HG03442 (cell line): ENCODE measurements at regions not wholly inside any gene's neighbourhood (a gene's known extent, or its start where the extent isn't known, plus 50 kb on each side); places are given as distances from the start of the nearest gene placed in this dataset.

Source experiments
- ATAC-seq: cut with Tn5 transposase; IDR thresholded peaks from one replicate; pipeline ENCODE4 v1.9.1; 2021; ENCODE audit warnings: mild to moderate bottlenecking, moderate library complexity; ENCODE audit not compliant: unreplicated experiment

GRCh38 chr12:92539110-92539749 lies 163.6 kb upstream of the PLEKHG7 start:
- peak; percentile 42 for ATAC-seq

DNA sequence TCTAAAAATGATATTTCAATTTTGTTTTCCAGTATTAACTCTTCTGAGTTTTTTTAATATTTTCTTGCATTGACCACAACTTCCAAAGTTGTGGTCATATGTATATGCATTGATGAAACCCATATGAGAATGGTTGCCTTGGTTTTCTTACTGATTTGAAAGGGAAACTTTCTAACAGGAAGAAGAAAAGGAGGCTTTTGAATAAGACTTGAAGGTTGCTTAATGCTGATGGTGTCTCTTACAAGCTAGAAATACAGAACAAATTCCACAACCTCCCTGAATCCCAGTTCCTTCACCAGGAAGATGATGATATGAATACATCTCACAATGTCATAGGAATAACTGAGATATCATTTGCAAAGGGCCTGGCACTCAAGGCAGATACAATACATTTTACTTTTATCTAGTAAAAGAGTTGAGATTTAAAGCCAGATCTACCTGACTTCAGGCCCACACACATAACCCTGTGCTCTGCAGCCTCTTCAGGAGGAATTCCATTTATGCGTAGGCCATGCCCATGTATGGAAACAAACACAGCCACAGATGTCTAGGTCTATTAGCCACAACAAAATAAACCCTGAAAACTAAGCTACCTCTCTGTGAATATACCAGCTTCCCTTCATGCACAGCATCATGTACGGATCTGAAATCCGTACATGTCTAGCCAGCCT lies 165.4 kb upstream of the PLEKHG7 start:
- ATAC-seq = peak; percentile 27

DNA sequence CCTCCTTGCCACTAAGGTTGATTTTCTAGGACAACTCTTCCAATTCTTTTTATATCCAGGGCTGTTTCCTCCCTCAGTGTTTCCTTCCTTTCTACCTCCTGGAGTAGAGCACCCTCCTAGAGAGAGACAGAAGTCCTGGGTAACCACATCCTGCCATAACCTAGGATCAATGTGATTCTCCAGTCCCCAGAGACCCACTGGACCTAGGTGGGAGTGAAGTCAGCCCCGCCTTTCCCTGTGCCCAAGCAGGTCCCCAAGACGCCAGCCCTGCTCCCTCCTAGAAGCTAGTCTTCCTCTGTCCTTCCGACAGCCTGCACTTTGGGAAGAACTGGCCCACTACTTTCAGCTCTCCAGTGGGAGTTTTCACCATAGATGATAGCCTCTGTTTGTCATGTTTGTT lies 166.8 kb upstream of the PLEKHG7 start:
- no peak for ATAC-seq

- no peak for ATAC-seq
Observed at GRCh38 chr12:92533280-92533890, 169.4 kb upstream of the PLEKHG7 start.

- no peak for ATAC-seq
Observed at GRCh38 chr12:92530706-92531105, 172.1 kb upstream of the PLEKHG7 start.

DNA sequence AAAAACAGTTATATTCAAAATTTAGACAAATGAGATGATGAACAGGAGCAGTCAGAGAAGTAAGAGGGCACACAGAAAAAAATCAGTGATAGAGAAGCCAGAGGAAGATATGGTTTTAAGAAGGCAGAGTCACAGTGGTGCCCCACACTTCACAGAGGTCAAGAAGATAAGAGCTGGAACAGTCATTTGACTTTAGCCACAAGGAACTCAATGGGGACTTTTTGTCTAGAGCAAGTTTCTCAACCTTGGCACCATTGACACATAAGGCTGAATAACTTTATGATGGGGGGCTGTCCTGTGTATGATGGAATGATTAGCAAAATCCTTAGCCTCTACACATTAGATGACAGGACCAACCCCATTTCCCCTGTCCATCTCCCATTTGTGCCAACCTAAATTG lies 172.8 kb upstream of the PLEKHG7 start:
- ATAC-seq = peak; percentile 78

DNA sequence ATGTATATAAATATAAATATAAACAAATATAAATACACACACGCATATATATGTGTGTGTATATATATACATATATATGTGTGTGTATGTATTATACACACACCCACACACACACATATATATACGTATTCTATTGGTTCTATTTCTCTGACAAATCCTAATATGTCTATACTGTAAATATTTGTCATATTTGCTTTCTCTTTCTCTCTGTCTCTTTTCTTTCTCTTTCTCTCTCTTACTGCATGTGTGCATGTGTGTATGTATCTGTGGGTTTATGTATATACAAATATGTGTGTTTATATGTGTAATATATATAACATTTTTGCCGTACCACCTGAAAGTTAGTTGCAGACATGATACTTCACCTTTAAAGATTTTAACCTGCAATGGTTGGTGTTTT lies 174.2 kb upstream of the PLEKHG7 start:
- no peak for ATAC-seq

- no peak for ATAC-seq
Observed at GRCh38 chr12:92528097-92528496, 174.7 kb upstream of the PLEKHG7 start.

DNA sequence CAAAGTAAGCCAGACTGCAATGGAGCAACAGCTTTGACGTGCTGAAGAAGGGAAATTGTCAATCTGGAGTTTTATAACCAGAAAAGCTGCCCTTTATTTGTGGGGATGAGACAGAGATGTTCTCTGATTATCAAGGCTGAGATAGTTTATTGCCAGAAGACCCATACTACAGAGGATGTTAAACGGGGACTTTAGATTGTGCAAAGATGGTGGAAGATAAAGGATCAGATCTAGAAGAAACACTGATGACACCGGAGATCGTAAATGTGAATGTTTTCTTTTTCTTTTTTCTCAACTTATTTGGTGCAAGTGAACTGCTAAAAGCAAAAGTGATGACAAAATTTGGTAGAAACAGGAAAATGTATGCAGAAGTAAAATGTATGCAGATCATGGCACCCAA lies 178.3 kb upstream of the PLEKHG7 start:
- ATAC-seq = no peak

- no peak for ATAC-seq
Observed at GRCh38 chr12:92520511-92520910, 182.3 kb upstream of the PLEKHG7 start.

GRCh38 chr12:92519284-92519683 lies 183.5 kb upstream of the PLEKHG7 start:
- ATAC-seq = no peak

DNA sequence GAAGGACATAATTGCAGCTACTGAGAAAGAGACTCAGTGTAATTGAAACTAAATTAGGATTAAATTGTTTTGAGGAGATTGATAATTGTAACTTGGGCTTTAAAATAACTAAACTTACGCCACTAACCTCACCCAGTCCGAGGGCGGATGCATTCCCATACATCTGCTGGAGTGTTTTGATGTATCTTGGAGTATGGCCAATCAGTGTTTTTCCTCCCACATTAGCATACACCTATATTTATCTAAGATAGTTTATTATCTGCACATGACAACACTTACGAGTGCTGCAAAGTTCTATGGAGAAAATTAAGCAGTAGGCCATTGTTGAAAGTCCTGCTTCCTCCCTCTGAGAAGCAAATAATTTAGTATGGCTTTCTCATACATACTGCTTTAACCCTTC lies 184.7 kb upstream of the PLEKHG7 start:
- ATAC-seq = no peak

DNA sequence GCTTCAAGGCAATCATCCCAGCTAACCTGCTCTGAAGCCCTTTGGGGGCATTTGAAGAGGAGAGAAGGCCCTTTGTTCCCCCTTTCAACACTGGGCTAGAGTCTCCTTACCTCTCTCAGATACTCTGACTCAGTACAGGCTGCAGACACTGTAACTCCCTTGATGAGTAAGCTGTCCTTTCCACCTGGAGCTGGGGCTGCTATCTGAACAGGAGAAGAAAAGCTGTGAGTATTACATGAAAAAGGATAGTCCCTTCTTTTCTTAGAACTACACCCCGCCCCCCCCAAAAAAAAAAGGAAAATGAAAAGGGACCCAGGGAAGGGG lies 186.6 kb upstream of the PLEKHG7 start:
- ATAC-seq = peak; percentile 83

DNA sequence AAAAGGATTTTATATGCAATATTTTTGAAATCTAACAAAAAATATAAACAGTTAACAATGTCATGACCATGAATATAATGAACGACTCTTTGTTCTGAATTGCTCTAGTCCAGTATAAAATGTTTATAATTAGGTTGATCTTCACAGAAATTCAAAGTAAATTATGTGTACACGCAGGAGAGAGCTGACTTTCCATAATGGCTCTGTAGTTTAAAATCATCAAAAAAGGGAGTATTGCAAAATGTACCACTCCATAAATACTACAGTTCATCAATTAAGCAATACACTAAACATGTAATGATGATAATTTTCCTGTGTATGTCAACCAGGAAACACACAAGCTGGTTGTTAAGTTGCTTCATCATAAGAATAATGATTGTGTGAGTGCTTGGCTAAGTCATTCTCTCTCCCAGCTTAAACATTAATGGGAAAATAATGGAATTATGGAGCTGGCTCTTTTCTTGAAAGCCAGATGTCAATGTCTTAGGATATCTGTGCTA lies 189.5 kb upstream of the PLEKHG7 start:
- ATAC-seq = no peak

DNA sequence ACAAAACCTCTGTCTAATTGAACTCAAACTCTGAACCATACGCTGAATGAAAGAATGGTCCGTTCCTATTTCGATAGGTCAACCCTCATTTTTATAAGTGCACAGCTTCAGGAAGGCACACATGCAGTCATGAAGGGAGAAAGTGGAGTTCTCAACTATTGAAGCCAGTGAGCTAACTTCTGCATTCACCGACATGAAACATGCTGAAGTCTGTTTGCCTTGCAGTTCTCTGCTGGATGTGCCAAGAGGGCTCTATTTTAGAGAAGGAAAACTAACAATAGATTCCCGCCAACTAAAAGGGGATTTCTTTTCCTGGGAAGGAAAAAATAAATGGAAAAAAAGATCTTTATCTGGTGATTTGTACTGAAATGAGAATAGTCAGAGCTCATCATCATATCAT lies 191.0 kb upstream of the PLEKHG7 start:
- no peak for ATAC-seq

- ATAC-seq = no peak
Observed at GRCh38 chr12:92509156-92509738, 193.5 kb upstream of the PLEKHG7 start.

DNA sequence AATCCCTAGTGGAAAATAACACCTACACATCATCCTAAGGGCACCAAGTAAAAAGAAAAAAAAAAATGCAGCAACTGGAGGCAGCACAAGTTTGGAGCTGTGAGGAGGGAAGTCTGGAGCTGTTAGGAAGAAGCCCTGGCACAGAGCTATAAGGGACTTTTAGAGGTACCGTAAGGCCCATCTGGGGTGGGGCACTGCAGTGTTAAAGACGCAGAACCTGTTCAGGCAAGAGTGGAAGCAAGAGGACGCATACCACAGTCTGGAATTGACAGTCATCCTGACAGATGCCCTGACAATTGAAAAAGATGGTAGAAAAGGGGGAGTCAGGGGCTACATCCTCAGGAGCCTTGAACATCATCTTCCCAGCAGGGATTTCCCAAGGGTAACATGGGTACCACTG lies 195.9 kb upstream of the PLEKHG7 start:
- ATAC-seq = no peak

- ATAC-seq = no peak
Observed at GRCh38 chr12:92506460-92506859, 196.3 kb upstream of the PLEKHG7 start.

DNA sequence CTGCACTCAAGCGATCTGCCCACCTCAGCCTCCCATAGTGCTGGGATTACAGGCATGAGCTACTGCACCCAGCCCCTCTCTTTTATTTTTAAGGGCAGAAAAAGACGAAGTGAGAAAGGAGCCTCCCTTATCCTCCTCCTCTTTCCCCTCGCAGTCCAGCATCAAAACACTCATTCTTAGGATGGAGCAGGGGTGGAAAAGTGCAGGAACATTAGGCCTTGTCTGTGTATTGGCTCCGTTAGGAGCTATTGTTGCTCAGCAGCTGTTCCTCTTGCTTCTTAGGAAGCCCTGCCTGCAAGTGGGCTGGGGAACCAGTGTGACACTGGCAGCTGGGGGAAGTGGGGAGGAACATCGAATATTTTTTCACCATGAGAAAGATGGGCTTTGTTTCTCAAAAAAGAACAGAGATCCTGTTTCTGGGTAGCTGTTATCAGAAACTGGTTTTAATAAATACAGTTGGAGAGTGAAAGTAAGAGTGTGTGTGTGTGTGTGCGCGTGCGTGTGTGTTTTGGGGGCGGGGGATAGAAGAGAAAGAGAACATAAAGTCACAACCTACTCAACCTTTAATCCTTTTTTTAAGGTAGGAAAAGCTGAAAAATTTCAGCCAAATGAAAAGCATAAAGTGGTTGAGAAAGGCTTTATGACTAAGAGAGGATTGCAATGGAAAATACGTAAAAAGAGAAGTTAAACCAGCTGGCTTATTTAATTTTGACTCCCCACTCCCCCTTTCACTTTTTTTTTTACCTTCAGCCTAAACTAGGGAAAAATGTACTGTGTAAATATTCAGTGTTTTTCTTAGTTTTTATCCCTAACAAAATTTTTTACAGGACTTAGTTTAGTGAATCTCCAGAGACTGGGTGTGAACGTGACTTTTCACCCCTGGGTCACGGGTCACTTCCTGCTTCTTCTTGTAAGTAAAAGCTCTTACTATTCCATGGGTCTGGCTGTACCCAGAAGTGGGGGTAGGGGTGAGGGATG lies 197.2 kb upstream of the PLEKHG7 start:
- ATAC-seq = no peak

DNA sequence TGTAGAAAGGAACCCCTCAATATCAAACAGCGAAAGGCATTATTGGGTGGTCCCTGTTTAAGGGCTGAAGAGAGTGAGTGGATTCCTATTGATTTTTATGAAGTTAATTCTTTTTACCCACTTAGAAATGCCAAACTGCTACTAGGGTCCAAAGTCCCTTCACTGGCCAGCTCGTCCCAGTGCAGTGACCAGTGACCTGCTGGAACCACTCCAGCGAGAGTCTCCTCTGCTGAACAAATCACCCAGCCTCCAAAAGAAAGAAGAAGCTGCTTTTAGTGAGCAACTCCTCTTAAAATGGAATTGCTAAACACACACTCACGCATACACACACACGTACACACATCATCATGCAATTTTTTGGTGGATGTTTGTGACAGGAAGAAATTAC lies 198.2 kb upstream of the PLEKHG7 start:
- no peak for ATAC-seq
